K562 (cell line): ENCODE measurements at regions not wholly inside any gene's neighbourhood (a gene's known extent, or its start where the extent isn't known, plus 50 kb on each side); places are given as distances from the start of the nearest gene placed in this dataset.

Experiments used
- ATAC-seq: fragments of 200-7000 bp; cut with Tn5 transposase; 3 replicates; pipeline ENCODE4 v1.9.1; 2020; ENCODE audit warnings: moderate library complexity
- BruUV-seq: library from RNA; stranded (reverse); fragments of 400-500 nt; replicated peaks from 2 replicates; lab custom pipeline; 2021; lab: Mats Ljungman, UMichigan
- CTCF ChIA-PET: fragments of 300-600 bp; formaldehyde crosslinking; extraction: SDS; loops from one replicate; lab custom pipeline; 2021; ENCODE audit warnings: low intra/inter-chr PET ratio; lab: Yijun Ruan, JAX
- POLR2A ChIA-PET: fragments of 300-600, 350-650 bp; sonication (Branson Sonifier 250); formaldehyde crosslinking; extraction: SDS; loops from one replicate; lab custom pipeline; 2021; ENCODE audit warnings: antibody characterized with exemption, inconsistent platforms; lab: Yijun Ruan, JAX
- DNase-seq, 4 experiments: peaks; one replicate each; pipeline versions ENCODE4 v3.0.0 to v3.0.0-alpha.2; 2011 to 2018; ENCODE audit warnings: low spot score in 3 of 4, mixed read lengths in 3 of 4; ENCODE audit errors: extremely low read depth in 1 of 4
- FAIRE-seq: peaks from 2 replicates; lab custom pipeline; 2011; peaks lifted over from hg19 to GRCh38; lab: Jason Lieb, UNC
- H2AFZ ChIP-seq: 2 replicates; pipeline ENCODE4 v1.6.0; 2011; ENCODE audit warnings: low read depth, low read length, control low read depth, inconsistent platforms
- H3K27ac ChIP-seq: fragments of 200-600 bp; 3 replicates; pipeline ENCODE4 v1.8.0; 2011; ENCODE audit warnings: low read depth, mild to moderate bottlenecking, control low read depth, inconsistent platforms, low read length, moderate library complexity, mixed read lengths; ENCODE audit errors: extremely low read depth
- H3K27me3 ChIP-seq, 2 experiments: fragments of 300-600 bp in 1 of 2; 2 replicates in 1 of 2; 3 replicates in 1 of 2; pipeline versions ENCODE4 v1.6.0 to v1.8.0; 2011; ENCODE audit warnings: inconsistent platforms in 2 of 2, low read length in 2 of 2, mild to moderate bottlenecking in 1 of 2, mixed read lengths in 1 of 2, moderate library complexity in 1 of 2; ENCODE audit not compliant: control insufficient read depth in 2 of 2, insufficient read depth in 2 of 2
- H3K36me3 ChIP-seq: fragments of 300-600 bp; 3 replicates; pipeline ENCODE4 v1.8.0; 2011; ENCODE audit warnings: mild to moderate bottlenecking, low read length, inconsistent platforms; ENCODE audit not compliant: control insufficient read depth, insufficient read depth
- H3K4me1 ChIP-seq, 2 experiments: fragments of 200-600 bp in 1 of 2; replicated peaks in 1 of 2; 2 replicates in 1 of 2; 3 replicates in 1 of 2; pipeline versions ENCODE4 v1.5.1 to v1.8.0; 2011; ENCODE audit warnings: inconsistent platforms in 2 of 2, low read length in 2 of 2, mild to moderate bottlenecking in 1 of 2, mixed read lengths in 1 of 2, moderate library complexity in 1 of 2; ENCODE audit not compliant: control insufficient read depth in 2 of 2, insufficient read depth in 2 of 2
- H3K4me2 ChIP-seq: 2 replicates; pipeline ENCODE4 v1.6.1; 2011; ENCODE audit warnings: low read length, control low read depth, inconsistent platforms, mixed read lengths; ENCODE audit not compliant: insufficient read depth
- H3K4me3 ChIP-seq: fragments of 200-600 bp; sonication (generic), shearing (Covaris generic); 2 replicates; pipeline ENCODE4 v1.5.1; 2016; ENCODE audit warnings: control low read depth, inconsistent platforms
- H3K79me2 ChIP-seq: fragments of 200-600 bp; 3 replicates; pipeline ENCODE4 v1.8.0; 2011; ENCODE audit warnings: low read length, inconsistent platforms; ENCODE audit not compliant: control insufficient read depth, insufficient read depth
- H3K9ac ChIP-seq, 2 experiments: 2 replicates each; pipeline versions ENCODE4 v1.6.0 to v1.6.1; 2011; ENCODE audit warnings: low read depth in 2 of 2, low read length in 2 of 2, control low read depth in 1 of 2, inconsistent platforms in 1 of 2, mild to moderate bottlenecking in 1 of 2, mixed read lengths in 1 of 2; ENCODE audit not compliant: insufficient read depth in 1 of 2
- H3K9me1 ChIP-seq: one replicate; pipeline ENCODE4 v1.6.0; 2011; ENCODE audit warnings: inconsistent platforms, mild to moderate bottlenecking, low read length, moderate library complexity; ENCODE audit not compliant: control insufficient read depth, insufficient read depth
- H3K9me3 ChIP-seq: replicated peaks from 2 replicates; pipeline ENCODE4 v1.5.1; 2011; ENCODE audit warnings: low read depth, low read length, inconsistent platforms; ENCODE audit not compliant: control insufficient read depth, insufficient read depth
- H4K20me1 ChIP-seq: replicated peaks from 2 replicates; pipeline ENCODE4 v1.6.1; 2011; ENCODE audit warnings: low read length, inconsistent platforms, mixed read lengths; ENCODE audit not compliant: control insufficient read depth, insufficient read depth
- BCL6 ChIP-seq: fragments of 250-450 bp; sonication (Bioruptor Pico); IDR thresholded peaks from 2 replicates; pipeline ENCODE4 v1.4.0; 2020
- FOXJ3 ChIP-seq: sonication (generic); formaldehyde crosslinking; IDR thresholded peaks from 2 replicates; pipeline ENCODE4 v1.4.0; 2020; ENCODE audit warnings: mild to moderate bottlenecking, missing genetic modification reagents
- GTF2F1 ChIP-seq: IDR thresholded peaks from 2 replicates; pipeline ENCODE4 v1.6.1; 2011; ENCODE audit warnings: low read depth, low read length, improper control_type of control experiment
- HOXB6 ChIP-seq: fragments of 250-450 bp; sonication (Bioruptor Pico); IDR thresholded peaks from 2 replicates; pipeline ENCODE4 v1.5.1; 2022; ENCODE audit warnings: mild to moderate bottlenecking, borderline replicate concordance
- RBM22 ChIP-seq: fragments of 200-400 bp; formaldehyde crosslinking; IDR thresholded peaks from 2 replicates; pipeline ENCODE4 v1.6.1; 2018; ENCODE audit warnings: low read length, low read depth; ENCODE audit not compliant: poor library complexity, severe bottlenecking
- SAFB2 ChIP-seq: fragments of 200-400 bp; formaldehyde crosslinking; IDR thresholded peaks from 2 replicates; pipeline ENCODE4 v1.6.1; 2018; ENCODE audit warnings: borderline replicate concordance, low read length, low read depth, moderate library complexity; ENCODE audit not compliant: severe bottlenecking
- TOE1 ChIP-seq, 2 experiments: fragments of 450-650 bp in 1 of 2; sonication (generic) in 1 of 2; formaldehyde crosslinking in 1 of 2; IDR thresholded peaks; 2 replicates each; pipeline versions ENCODE4 v1.7.1 to v1.8.0; 2016 to 2022; ENCODE audit warnings: borderline replicate concordance in 2 of 2, mild to moderate bottlenecking in 2 of 2, antibody characterized with exemption in 1 of 2, inconsistent platforms in 1 of 2, low read depth in 1 of 2, missing genetic modification reagents in 1 of 2, moderate library complexity in 1 of 2
- ZKSCAN3 ChIP-seq: fragments of 250-450 bp; sonication (Bioruptor Pico); IDR thresholded peaks from 2 replicates; pipeline ENCODE4 v1.4.0; 2020
- WGBS: fragments of 100-300 bp; shearing (Covaris generic); methylation state at CpG from one replicate; pipeline ENCODE4 v1.1.6; 2016; ENCODE audit warnings: low coverage, mixed read lengths; ENCODE audit not compliant: insufficient coverage; ENCODE audit errors: missing lambda C conversion rate; 5-methylcytosine and 5-hydroxymethylcytosine counted together
- in situ Hi-C: fragments of 300-500 bp; cut with MboI; formaldehyde crosslinking; loops from 4 replicates; pipeline ENCODE4 v1.15.0; 2018; ENCODE audit warnings: inconsistent platforms, mixed read lengths
- intact Hi-C: fragments of 100-400 bp; cut with micrococcal nuclease; formaldehyde crosslinking; loops from 2 replicates; pipeline ENCODE4 v1.14.2; 2022
- TF ChIP-seq, protein P1 (sequence below): fragments of 250-450 bp; sonication (Bioruptor Pico); IDR thresholded peaks from 2 replicates; pipeline ENCODE4 v1.5.0; 2021; ENCODE audit warnings: mild to moderate bottlenecking, borderline replicate concordance
- TF ChIP-seq, protein P2 (sequence below), 2 experiments: IDR thresholded peaks; 2 replicates each; pipeline ENCODE4 v1.6.1; 2011; ENCODE audit warnings: borderline replicate concordance in 1 of 2, control low read depth in 1 of 2, low read depth in 1 of 2, low read length in 1 of 2, mild to moderate bottlenecking in 1 of 2, mixed read lengths in 1 of 2, moderate library complexity in 1 of 2; ENCODE audit not compliant: insufficient read depth in 1 of 2, insufficient read length in 1 of 2, poor library complexity in 1 of 2, severe bottlenecking in 1 of 2; ENCODE audit errors: extremely low read depth in 1 of 2
- TF ChIP-seq, protein P3 (sequence below): sonication (generic); formaldehyde crosslinking; IDR thresholded peaks from 2 replicates; pipeline ENCODE4 v1.9.0; 2022; ENCODE audit warnings: mild to moderate bottlenecking, missing genetic modification reagents
- TF ChIP-seq, protein P4 (sequence below): fragments of 450-650 bp; IDR thresholded peaks from 2 replicates; pipeline ENCODE4 v1.6.1; 2018; ENCODE audit warnings: mild to moderate bottlenecking, low read depth; ENCODE audit not compliant: partially characterized antibody

DNA sequence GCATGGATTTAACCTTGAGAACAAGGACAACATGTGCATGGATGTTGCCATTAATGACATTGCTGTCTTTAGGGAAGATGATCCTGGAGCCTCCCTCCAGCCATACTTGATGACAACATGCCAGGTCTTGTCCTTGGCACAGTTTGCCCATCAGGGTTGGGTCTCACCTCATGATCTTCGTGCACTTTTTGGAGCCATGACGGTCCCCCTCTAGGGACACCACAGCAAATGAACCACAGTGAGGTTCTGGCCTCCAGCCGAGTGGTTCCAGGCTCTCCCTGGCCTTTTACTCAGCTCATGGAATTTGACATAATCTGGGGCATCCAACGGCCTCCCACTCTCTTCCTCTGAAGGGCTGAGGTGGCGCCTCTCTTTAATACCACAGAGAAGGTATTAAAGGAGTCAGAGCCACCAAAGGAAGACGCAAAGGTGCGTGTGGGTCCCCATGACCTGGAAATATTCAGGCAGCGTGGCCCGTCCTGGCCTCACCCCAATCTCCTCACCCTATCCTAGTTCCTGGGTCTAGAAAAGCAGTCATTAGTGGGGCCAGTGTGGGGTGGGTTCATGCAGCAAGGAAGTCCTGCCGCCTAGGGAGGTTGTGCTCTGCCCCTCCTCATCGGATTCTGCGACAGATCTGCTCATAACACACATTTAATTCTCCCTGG is 184.8 kb downstream of the CXCL12 start:
- FAIRE-seq (no peak), DNase-seq (no peak), ATAC-seq (no peak)
- Histone ChIP-seq H3K9me1 (no peaks in the 10 kb centered on the region), H3K79me2 (no peaks in the 10 kb centered on the region), H3K4me3 (no peak overlapping the region), H3K27me3 (peaks cover 0 to 28% of the 10 kb centered on the region in 2 experiments; a peak in 3 of 5 replicates), H3K9ac (no peak overlapping the region), H3K36me3 (no peaks in the 10 kb centered on the region), H4K20me1 (no peaks in the 10 kb centered on the region), H3K4me2 (no peak overlapping the region), H2AFZ (no peak overlapping the region), H3K27ac (no peak overlapping the region), H3K9me3 (no peaks in the 10 kb centered on the region), H3K4me1 (no peaks in the 10 kb centered on the region)
- intact Hi-C loops: no loop called here
- ChIA-PET CTCF (no interaction called here), POLR2A (no interaction called here)
- BruUV-seq: no TSS peak
- TF ChIP-seq, protein P1, sequence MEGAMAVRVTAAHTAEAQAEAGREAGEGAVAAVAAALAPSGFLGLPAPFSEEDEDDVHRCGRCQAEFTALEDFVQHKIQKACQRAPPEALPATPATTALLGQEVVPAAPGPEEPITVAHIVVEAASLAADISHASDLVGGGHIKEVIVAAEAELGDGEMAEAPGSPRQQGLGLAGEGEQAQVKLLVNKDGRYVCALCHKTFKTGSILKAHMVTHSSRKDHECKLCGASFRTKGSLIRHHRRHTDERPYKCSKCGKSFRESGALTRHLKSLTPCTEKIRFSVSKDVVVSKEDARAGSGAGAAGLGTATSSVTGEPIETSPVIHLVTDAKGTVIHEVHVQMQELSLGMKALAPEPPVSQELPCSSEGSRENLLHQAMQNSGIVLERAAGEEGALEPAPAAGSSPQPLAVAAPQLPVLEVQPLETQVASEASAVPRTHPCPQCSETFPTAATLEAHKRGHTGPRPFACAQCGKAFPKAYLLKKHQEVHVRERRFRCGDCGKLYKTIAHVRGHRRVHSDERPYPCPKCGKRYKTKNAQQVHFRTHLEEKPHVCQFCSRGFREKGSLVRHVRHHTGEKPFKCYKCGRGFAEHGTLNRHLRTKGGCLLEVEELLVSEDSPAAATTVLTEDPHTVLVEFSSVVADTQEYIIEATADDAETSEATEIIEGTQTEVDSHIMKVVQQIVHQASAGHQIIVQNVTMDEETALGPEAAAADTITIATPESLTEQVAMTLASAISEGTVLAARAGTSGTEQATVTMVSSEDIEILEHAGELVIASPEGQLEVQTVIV (CRISPR knock-in tag): no peak
- TF ChIP-seq, protein P2, sequence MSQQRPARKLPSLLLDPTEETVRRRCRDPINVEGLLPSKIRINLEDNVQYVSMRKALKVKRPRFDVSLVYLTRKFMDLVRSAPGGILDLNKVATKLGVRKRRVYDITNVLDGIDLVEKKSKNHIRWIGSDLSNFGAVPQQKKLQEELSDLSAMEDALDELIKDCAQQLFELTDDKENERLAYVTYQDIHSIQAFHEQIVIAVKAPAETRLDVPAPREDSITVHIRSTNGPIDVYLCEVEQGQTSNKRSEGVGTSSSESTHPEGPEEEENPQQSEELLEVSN (IDR thresholded peaks at IDR 0.05; ENCODE audit: borderline replicate concordance in 1 of 2, extremely low read depth in 1 of 2, insufficient read depth in 1 of 2, insufficient read length in 1 of 2, low read depth in 1 of 2, low read length in 1 of 2, poor library complexity in 1 of 2, severe bottlenecking in 1 of 2): no peak
- TF ChIP-seq HOXB6 (CRISPR knock-in tag) (no peak), ZKSCAN3 (CRISPR knock-in tag) (no peak), RBM22 (no peak), SAFB2 (no peak), FOXJ3 (no peak), TOE1 (IDR thresholded peaks at IDR 0.05; ENCODE audit: borderline replicate concordance) (no peak), TOE1 (CRISPR knock-in tag; IDR thresholded peaks at IDR 0.05; ENCODE audit: borderline replicate concordance, low read depth) (no peak), BCL6 (no peak), GTF2F1 (no peak)
- TF ChIP-seq, protein P3, sequence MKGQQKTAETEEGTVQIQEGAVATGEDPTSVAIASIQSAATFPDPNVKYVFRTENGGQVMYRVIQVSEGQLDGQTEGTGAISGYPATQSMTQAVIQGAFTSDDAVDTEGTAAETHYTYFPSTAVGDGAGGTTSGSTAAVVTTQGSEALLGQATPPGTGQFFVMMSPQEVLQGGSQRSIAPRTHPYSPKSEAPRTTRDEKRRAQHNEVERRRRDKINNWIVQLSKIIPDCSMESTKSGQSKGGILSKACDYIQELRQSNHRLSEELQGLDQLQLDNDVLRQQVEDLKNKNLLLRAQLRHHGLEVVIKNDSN (CRISPR knock-in tag): no peak
- TF ChIP-seq, protein P4, sequence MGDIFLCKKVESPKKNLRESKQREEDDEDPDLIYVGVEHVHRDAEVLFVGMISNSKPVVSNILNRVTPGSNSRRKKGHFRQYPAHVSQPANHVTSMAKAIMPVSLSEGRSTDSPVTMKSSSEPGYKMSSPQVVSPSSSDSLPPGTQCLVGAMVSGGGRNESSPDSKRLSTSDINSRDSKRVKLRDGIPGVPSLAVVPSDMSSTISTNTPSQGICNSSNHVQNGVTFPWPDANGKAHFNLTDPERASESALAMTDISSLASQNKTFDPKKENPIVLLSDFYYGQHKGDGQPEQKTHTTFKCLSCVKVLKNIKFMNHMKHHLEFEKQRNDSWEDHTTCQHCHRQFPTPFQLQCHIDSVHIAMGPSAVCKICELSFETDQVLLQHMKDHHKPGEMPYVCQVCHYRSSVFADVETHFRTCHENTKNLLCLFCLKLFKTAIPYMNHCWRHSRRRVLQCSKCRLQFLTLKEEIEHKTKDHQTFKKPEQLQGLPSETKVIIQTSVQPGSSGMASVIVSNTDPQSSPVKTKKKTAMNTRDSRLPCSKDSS: no peak
- under 1% methylated on average over 12 of the region's 12 CpGs for WGBS
- in situ Hi-C loops: no loop called here
